ENCODE measurements at regions not wholly inside any gene's neighbourhood (a gene's known extent, or its start where the extent isn't known, plus 50 kb on each side); places are given as distances from the start of the nearest gene placed in this dataset.
"Not testable (repeated sequence)": the region's sequence is repeated elsewhere in the genome, so short reads cannot be mapped to it uniquely, and the experiment has no call there.

- Histone ChIP-seq H3K27ac (ENCODE audit: low read depth, low read length) (no peak overlapping the region), H3K9me3 (ENCODE audit: insufficient read depth, low read depth, low read length) (no peaks in the 10 kb centered on the region), H3K9ac (ENCODE audit: low read depth, low read length) (no peak overlapping the region), H3K4me3 (ENCODE audit: low read length) (no peak overlapping the region), H3K27me3 (ENCODE audit: insufficient read depth, low read length) (no peaks in the 10 kb centered on the region), H3K4me1 (ENCODE audit: insufficient read depth, low read length) (peaks cover 19% of the 10 kb centered on the region), H3K36me3 (ENCODE audit: insufficient read depth, low read length) (no peaks in the 10 kb centered on the region)
- over 99% methylated on average over 3 of the region's 4 CpGs for WGBS
Measured at GRCh38 chr12:69163681-69164362, 75.5 kb upstream of the CPSF6 start.

- H3K9me3 ChIP-seq (ENCODE audit: insufficient read depth, low read depth, low read length) = no peaks in the 10 kb centered on the region
- H3K4me3 ChIP-seq (ENCODE audit: low read length) = no peak overlapping the region
- H3K36me3 ChIP-seq (ENCODE audit: insufficient read depth, low read length) = no peaks in the 10 kb centered on the region
- no peak overlapping the region for H3K9ac ChIP-seq (ENCODE audit: low read depth, low read length)
- peak overlapping the region; percentile 61; the same call in 1 of the 2 replicates for H3K27ac ChIP-seq (ENCODE audit: low read depth, low read length)
- H3K27me3 ChIP-seq (ENCODE audit: insufficient read depth, low read length) = no peaks in the 10 kb centered on the region
- 61% methylated on average over 3 of the region's 3 CpGs for WGBS
- H3K4me1 ChIP-seq (ENCODE audit: insufficient read depth, low read length) = peaks cover 27% of the 10 kb centered on the region
Measured at GRCh38 chr12:69167648-69168165, 71.7 kb upstream of the CPSF6 start.

- Histone ChIP-seq H3K36me3 (ENCODE audit: insufficient read depth, low read length) (no peaks in the 10 kb centered on the region), H3K27me3 (ENCODE audit: insufficient read depth, low read length) (no peaks in the 10 kb centered on the region), H3K9ac (ENCODE audit: low read depth, low read length) (no peak overlapping the region), H3K9me3 (ENCODE audit: insufficient read depth, low read depth, low read length) (no peaks in the 10 kb centered on the region), H3K27ac (ENCODE audit: low read depth, low read length) (peak overlapping the region; percentile 61; the same call in 1 of the 2 replicates), H3K4me3 (ENCODE audit: low read length) (no peak overlapping the region), H3K4me1 (ENCODE audit: insufficient read depth, low read length) (peaks cover 27% of the 10 kb centered on the region)
- WGBS = 71% methylated on average over 5 of the region's 5 CpGs
Measured at GRCh38 chr12:69168363-69168762, 71.0 kb upstream of the CPSF6 start.

- Histone ChIP-seq H3K4me3 (ENCODE audit: low read length) (no peak overlapping the region), H3K27me3 (ENCODE audit: insufficient read depth, low read length) (no peaks in the 10 kb centered on the region), H3K27ac (ENCODE audit: low read depth, low read length) (no peak overlapping the region), H3K9me3 (ENCODE audit: insufficient read depth, low read depth, low read length) (no peaks in the 10 kb centered on the region), H3K36me3 (ENCODE audit: insufficient read depth, low read length) (no peaks in the 10 kb centered on the region), H3K4me1 (ENCODE audit: insufficient read depth, low read length) (peaks cover 27% of the 10 kb centered on the region), H3K9ac (ENCODE audit: low read depth, low read length) (no peak overlapping the region)
- WGBS = 87% methylated on average over 3 of the region's 3 CpGs
Measured at GRCh38 chr12:69168828-69169227, 70.5 kb upstream of the CPSF6 start.

- WGBS = 36% methylated on average over 4 of the region's 4 CpGs
- no peaks in the 10 kb centered on the region for H3K27me3 ChIP-seq (ENCODE audit: insufficient read depth, low read length)
- no peak overlapping the region for H3K9ac ChIP-seq (ENCODE audit: low read depth, low read length)
- H3K36me3 ChIP-seq (ENCODE audit: insufficient read depth, low read length) = no peaks in the 10 kb centered on the region
- no peak overlapping the region for H3K4me3 ChIP-seq (ENCODE audit: low read length)
- H3K4me1 ChIP-seq (ENCODE audit: insufficient read depth, low read length) = peaks cover 27% of the 10 kb centered on the region
- H3K27ac ChIP-seq (ENCODE audit: low read depth, low read length) = no peak overlapping the region
- no peaks in the 10 kb centered on the region for H3K9me3 ChIP-seq (ENCODE audit: insufficient read depth, low read depth, low read length)
Measured at GRCh38 chr12:69170293-69170692, 69.1 kb upstream of the CPSF6 start.

- no peaks in the 10 kb centered on the region for H3K36me3 ChIP-seq (ENCODE audit: insufficient read depth, low read length)
- H3K27ac ChIP-seq (ENCODE audit: low read depth, low read length) = no peak overlapping the region
- no peak overlapping the region for H3K4me3 ChIP-seq (ENCODE audit: low read length)
- no peak overlapping the region for H3K9ac ChIP-seq (ENCODE audit: low read depth, low read length)
- H3K27me3 ChIP-seq (ENCODE audit: insufficient read depth, low read length) = no peaks in the 10 kb centered on the region
- H3K9me3 ChIP-seq (ENCODE audit: insufficient read depth, low read depth, low read length) = no peaks in the 10 kb centered on the region
- 62% methylated on average over 6 of the region's 6 CpGs for WGBS
- peaks cover 27% of the 10 kb centered on the region for H3K4me1 ChIP-seq (ENCODE audit: insufficient read depth, low read length)
Measured at GRCh38 chr12:69171881-69172280, 67.5 kb upstream of the CPSF6 start.

GRCh38 chr12:69172491-69172890 is 66.9 kb upstream of the CPSF6 start:
- Histone ChIP-seq H3K27me3 (ENCODE audit: insufficient read depth, low read length) (no peaks in the 10 kb centered on the region), H3K4me3 (ENCODE audit: low read length) (no peak overlapping the region), H3K9me3 (ENCODE audit: insufficient read depth, low read depth, low read length) (no peaks in the 10 kb centered on the region), H3K27ac (ENCODE audit: low read depth, low read length) (no peak overlapping the region), H3K4me1 (ENCODE audit: insufficient read depth, low read length) (peaks cover 21% of the 10 kb centered on the region), H3K36me3 (ENCODE audit: insufficient read depth, low read length) (no peaks in the 10 kb centered on the region), H3K9ac (ENCODE audit: low read depth, low read length) (no peak overlapping the region)
- WGBS = 89% methylated on average over 1 of the region's 1 CpG

- 72% methylated on average over 9 of the region's 9 CpGs for WGBS
- peaks cover 13% of the 10 kb centered on the region for H3K4me1 ChIP-seq (ENCODE audit: insufficient read depth, low read length)
Measured at GRCh38 chr12:69173368-69173767, 66.0 kb upstream of the CPSF6 start.

GRCh38 chr12:69179786-69180185 is 59.6 kb upstream of the CPSF6 start:
- Histone ChIP-seq H3K36me3 (ENCODE audit: insufficient read depth, low read length) (no peaks in the 10 kb centered on the region), H3K9me3 (ENCODE audit: insufficient read depth, low read depth, low read length) (peaks cover 13% of the 10 kb centered on the region; the same call in 1 of the 2 replicates), H3K4me1 (ENCODE audit: insufficient read depth, low read length) (no peaks in the 10 kb centered on the region), H3K4me3 (ENCODE audit: low read length) (no peak overlapping the region), H3K9ac (ENCODE audit: low read depth, low read length) (no peak overlapping the region), H3K27ac (ENCODE audit: low read depth, low read length) (no peak overlapping the region), H3K27me3 (ENCODE audit: insufficient read depth, low read length) (no peaks in the 10 kb centered on the region)

More at GRCh38 chr12:69173368-69173767, 66.0 kb upstream of the CPSF6 start:
- no peak overlapping the region for H3K4me3 ChIP-seq (ENCODE audit: low read length)
- H3K36me3 ChIP-seq (ENCODE audit: insufficient read depth, low read length) = no peaks in the 10 kb centered on the region
- H3K9ac ChIP-seq (ENCODE audit: low read depth, low read length) = no peak overlapping the region
- H3K27me3 ChIP-seq (ENCODE audit: insufficient read depth, low read length) = no peaks in the 10 kb centered on the region
- no peaks in the 10 kb centered on the region for H3K9me3 ChIP-seq (ENCODE audit: insufficient read depth, low read depth, low read length)
- H3K27ac ChIP-seq (ENCODE audit: low read depth, low read length) = no peak overlapping the region

- 95% methylated on average over 5 of the region's 7 CpGs for WGBS
- H3K9me3 ChIP-seq (ENCODE audit: insufficient read depth, low read depth, low read length) = peaks cover 60% of the 10 kb centered on the region
- not testable (repeated sequence) for H3K27ac ChIP-seq (ENCODE audit: low read depth, low read length)
Measured at GRCh38 chr12:69187572-69187971, 51.8 kb upstream of the CPSF6 start.

GRCh38 chr12:69189378-69189978 is 49.9 kb upstream of the CPSF6 start:
- H3K36me3 ChIP-seq (ENCODE audit: insufficient read depth, low read length) = no peaks in the 10 kb centered on the region
- no peak overlapping the region for H3K9ac ChIP-seq (ENCODE audit: low read depth, low read length)
- peaks cover 60% of the 10 kb centered on the region for H3K9me3 ChIP-seq (ENCODE audit: insufficient read depth, low read depth, low read length)
- no peak overlapping the region for H3K4me3 ChIP-seq (ENCODE audit: low read length)
- no peak overlapping the region for H3K27ac ChIP-seq (ENCODE audit: low read depth, low read length)
- H3K4me1 ChIP-seq (ENCODE audit: insufficient read depth, low read length) = no peaks in the 10 kb centered on the region
- no peaks in the 10 kb centered on the region for H3K27me3 ChIP-seq (ENCODE audit: insufficient read depth, low read length)
- 47% methylated on average over 3 of the region's 4 CpGs for WGBS

More at GRCh38 chr12:69187572-69187971, 51.8 kb upstream of the CPSF6 start:
- H3K27me3 ChIP-seq (ENCODE audit: insufficient read depth, low read length); H3K9ac ChIP-seq (ENCODE audit: low read depth, low read length); H3K36me3 ChIP-seq (ENCODE audit: insufficient read depth, low read length); H3K4me1 ChIP-seq (ENCODE audit: insufficient read depth, low read length); H3K4me3 ChIP-seq (ENCODE audit: low read length): not testable (repeated sequence)

Measured in HUES64 (cell line).